H1 (cell line): ENCODE measurements at regions not wholly inside any gene's neighbourhood (a gene's known extent, or its start where the extent isn't known, plus 50 kb on each side); places are given as distances from the start of the nearest gene placed in this dataset.

Source experiments
- CTCF ChIA-PET: fragments of 300-600 bp; sonication (Branson Sonifier 250); formaldehyde crosslinking; loops from one replicate; lab custom pipeline; 2021; ENCODE audit not compliant: partially characterized antibody; lab: Charles Lee
- POLR2A ChIA-PET: fragments of 300-600 bp; sonication (Branson Sonifier 250); formaldehyde crosslinking; loops from one replicate; lab custom pipeline; 2021; ENCODE audit warnings: inconsistent platforms; ENCODE audit not compliant: partially characterized antibody; lab: Charles Lee
- DNase-seq, 2 experiments: peaks; one replicate each; pipeline versions ENCODE4 v3.0.0 to v3.0.0-alpha.2; 2010 to 2022; ENCODE audit warnings: low spot score in 2 of 2, low read depth in 1 of 2, mixed read lengths in 1 of 2
- FAIRE-seq: peaks from 2 replicates; lab custom pipeline; 2011; peaks lifted over from hg19 to GRCh38; lab: Jason Lieb, UNC
- H2AFZ ChIP-seq: 2 replicates; pipeline ENCODE4 v1.8.1; 2012; ENCODE audit warnings: low read length, inconsistent platforms
- H2AK5ac ChIP-seq: 2 replicates; pipeline ENCODE4 v1.6.1; 2013; ENCODE audit warnings: low read depth, low read length
- H2BK120ac ChIP-seq: replicated peaks from 2 replicates; pipeline ENCODE3; 2013; ENCODE audit warnings: low read depth, low read length, inconsistent platforms
- H2BK12ac ChIP-seq: 2 replicates; pipeline ENCODE4 v1.6.1; 2013; ENCODE audit warnings: low read depth, low read length
- H2BK15ac ChIP-seq: 2 replicates; pipeline ENCODE4 v1.6.1; 2013; ENCODE audit warnings: low read length
- H2BK20ac ChIP-seq: 2 replicates; pipeline ENCODE4 v1.6.1; 2013; ENCODE audit warnings: low read length
- H2BK5ac ChIP-seq: 2 replicates; pipeline ENCODE4 v1.6.1; 2013; ENCODE audit warnings: low read depth, low read length
- H3K14ac ChIP-seq: 2 replicates; pipeline ENCODE4 v1.6.1; 2013; ENCODE audit warnings: inconsistent platforms; ENCODE audit not compliant: insufficient read length
- H3K18ac ChIP-seq: 2 replicates; pipeline ENCODE4 v1.6.1; 2013; ENCODE audit warnings: low read length; ENCODE audit errors: extremely low read depth
- H3K23ac ChIP-seq: 2 replicates; pipeline ENCODE4 v1.6.1; 2013; ENCODE audit warnings: inconsistent platforms; ENCODE audit not compliant: insufficient read length
- H3K23me2 ChIP-seq: 2 replicates; pipeline ENCODE4 v1.6.1; 2013; ENCODE audit warnings: low read depth, low read length
- H3K27ac ChIP-seq: 2 replicates; pipeline ENCODE4 v1.6.1; 2011; ENCODE audit warnings: low read depth, low read length, inconsistent platforms
- H3K27me3 ChIP-seq, 4 experiments: replicated peaks in 1 of 4; 1 replicate in 1 of 4; 2 replicates in 3 of 4; pipeline versions ENCODE4 v1.6.1 to v1.8.1; 2011 to 2013; ENCODE audit warnings: low read length in 3 of 4, mild to moderate bottlenecking in 3 of 4, inconsistent platforms in 2 of 4, mixed read lengths in 2 of 4, moderate library complexity in 1 of 4; ENCODE audit not compliant: control insufficient read depth in 3 of 4, insufficient read depth in 3 of 4; ENCODE audit errors: extremely low read depth in 1 of 4
- H3K36me3 ChIP-seq, 4 experiments: 2 replicates each; pipeline versions ENCODE4 v1.6.1 to v1.8.1; 2011 to 2013; ENCODE audit warnings: mild to moderate bottlenecking in 4 of 4, low read length in 3 of 4, moderate library complexity in 2 of 4, control low read depth in 1 of 4, inconsistent platforms in 1 of 4; ENCODE audit not compliant: insufficient read depth in 4 of 4, control insufficient read depth in 2 of 4
- H3K4ac ChIP-seq: replicated peaks from 2 replicates; pipeline ENCODE3; 2013; ENCODE audit warnings: low read length, low read depth, mixed read lengths, inconsistent platforms; ENCODE audit not compliant: insufficient read length
- H3K4me1 ChIP-seq, 4 experiments: replicated peaks in 1 of 4; 1 replicate in 1 of 4; 2 replicates in 3 of 4; pipeline versions ENCODE4 v1.6.1 to v1.8.1; 2011 to 2013; ENCODE audit warnings: low read length in 3 of 4, inconsistent platforms in 2 of 4, mixed read lengths in 1 of 4; ENCODE audit not compliant: insufficient read depth in 4 of 4, control insufficient read depth in 3 of 4
- H3K4me2 ChIP-seq, 2 experiments: 2 replicates each; pipeline versions ENCODE4 v1.6.1 to v1.8.1; 2011 to 2013; ENCODE audit warnings: low read depth in 2 of 2, low read length in 2 of 2, control low read depth in 1 of 2, inconsistent platforms in 1 of 2, mild to moderate bottlenecking in 1 of 2; ENCODE audit not compliant: insufficient read depth in 1 of 2
- H3K4me3 ChIP-seq, 4 experiments: fragments of 200-600, 300-600 bp in 1 of 4; sonication (generic), shearing (Covaris generic), sonication (Bioruptor Twin) in 1 of 4; 2 replicates each; pipeline versions ENCODE4 v1.5.1 to v1.8.1; 2011 to 2016; ENCODE audit warnings: low read length in 4 of 4, low read depth in 3 of 4, control low read depth in 2 of 4, inconsistent platforms in 2 of 4, mild to moderate bottlenecking in 2 of 4, mixed read lengths in 1 of 4, moderate library complexity in 1 of 4; ENCODE audit not compliant: insufficient read depth in 2 of 4; ENCODE audit errors: extremely low read depth in 1 of 4
- H3K56ac ChIP-seq: replicated peaks from 2 replicates; pipeline ENCODE3; 2013; ENCODE audit warnings: low read depth, mild to moderate bottlenecking, mixed read lengths, low read length, inconsistent platforms; ENCODE audit not compliant: insufficient read length
- H3K79me1 ChIP-seq: 2 replicates; pipeline ENCODE4 v1.6.1; 2013; ENCODE audit warnings: low read depth, low read length, control low read depth
- H3K79me2 ChIP-seq, 2 experiments: 2 replicates each; pipeline versions ENCODE4 v1.6.1 to v1.8.1; 2012 to 2013; ENCODE audit warnings: low read length in 2 of 2, mild to moderate bottlenecking in 2 of 2, inconsistent platforms in 1 of 2; ENCODE audit not compliant: insufficient read depth in 2 of 2, control insufficient read depth in 1 of 2
- H3K9ac ChIP-seq, 4 experiments: replicated peaks in 1 of 4; 1 replicate in 1 of 4; 2 replicates in 3 of 4; pipeline versions ENCODE4 v1.6.1 to v1.8.1; 2011 to 2013; ENCODE audit warnings: low read depth in 3 of 4, low read length in 3 of 4, control low read depth in 2 of 4, mild to moderate bottlenecking in 2 of 4, moderate library complexity in 2 of 4, inconsistent platforms in 1 of 4; ENCODE audit errors: extremely low read depth in 1 of 4
- H3K9me3 ChIP-seq, 2 experiments: 2 replicates each; pipeline versions ENCODE4 v1.6.1 to v1.8.1; 2012 to 2013; ENCODE audit warnings: mild to moderate bottlenecking in 2 of 2, moderate library complexity in 2 of 2, control low read depth in 1 of 2, inconsistent platforms in 1 of 2, low read depth in 1 of 2, low read length in 1 of 2, mixed read lengths in 1 of 2; ENCODE audit not compliant: insufficient read depth in 2 of 2
- H4K20me1 ChIP-seq, 2 experiments: replicated peaks in 1 of 2; 2 replicates each; pipeline versions ENCODE3 to v1.8.1; 2011 to 2013; ENCODE audit warnings: inconsistent platforms in 2 of 2, low read length in 2 of 2, mild to moderate bottlenecking in 1 of 2; ENCODE audit not compliant: insufficient read depth in 2 of 2, control insufficient read depth in 1 of 2
- H4K5ac ChIP-seq: 2 replicates; pipeline ENCODE4 v1.6.1; 2013; ENCODE audit warnings: low read length, low read depth, mixed read lengths, inconsistent platforms; ENCODE audit not compliant: insufficient read length
- H4K8ac ChIP-seq: 2 replicates; pipeline ENCODE4 v1.8.0; 2013; ENCODE audit warnings: mild to moderate bottlenecking, moderate library complexity, low read length, inconsistent platforms; ENCODE audit not compliant: insufficient read depth; ENCODE audit errors: extremely low read depth
- H4K91ac ChIP-seq: replicated peaks from 2 replicates; pipeline ENCODE3; 2013; ENCODE audit warnings: low read length, mixed read lengths, inconsistent platforms; ENCODE audit not compliant: insufficient read length
- BACH1 ChIP-seq: IDR thresholded peaks from 2 replicates; pipeline ENCODE4 v1.6.1; 2012; ENCODE audit warnings: low read length, improper control_type of control experiment
- CREB1 ChIP-seq: IDR thresholded peaks from 2 replicates; pipeline ENCODE4 v1.6.1; 2012; ENCODE audit warnings: inconsistent platforms
- JUND ChIP-seq: IDR thresholded peaks from 2 replicates; pipeline ENCODE4 v1.6.1; 2011; ENCODE audit warnings: mild to moderate bottlenecking, improper control_type of control experiment, low read length
- POLR2AphosphoS5 ChIP-seq: IDR thresholded peaks from 2 replicates; pipeline ENCODE4 v1.6.1; 2011; ENCODE audit warnings: low read depth, low read length
- SP1 ChIP-seq: IDR thresholded peaks from 2 replicates; pipeline ENCODE4 v1.6.1; 2011; ENCODE audit warnings: low read depth, low read length
- SUZ12 ChIP-seq: fragments of 200-600 bp; sonication (generic); IDR thresholded peaks from 2 replicates; pipeline ENCODE4 v1.6.1; 2012; ENCODE audit warnings: mild to moderate bottlenecking, inconsistent platforms, low read length, moderate library complexity, mixed read lengths
- TAF1 ChIP-seq: IDR thresholded peaks from 2 replicates; pipeline ENCODE4 v1.6.1; 2011; ENCODE audit warnings: mild to moderate bottlenecking, low read depth, low read length
- TAF7 ChIP-seq: optimal IDR thresholded peaks from 2 replicates; pipeline ENCODE3; 2011; ENCODE audit warnings: low read depth, mild to moderate bottlenecking, inconsistent platforms, low read length, moderate library complexity, borderline replicate concordance
- TBP ChIP-seq: IDR thresholded peaks from 2 replicates; pipeline ENCODE4 v1.6.1; 2011; ENCODE audit warnings: low read depth, low read length, improper control_type of control experiment
- WGBS, 2 experiments: shearing (Covaris generic) in 1 of 2; methylation state at CpG; one replicate each; pipeline versions ENCODE4 v1.1.6 to v1.1.7; 2013 to 2015; ENCODE audit warnings: low lambda C conversion rate in 2 of 2, mixed read lengths in 2 of 2, inconsistent platforms in 1 of 2, low coverage in 1 of 2, missing lambda C conversion rate in 1 of 2; ENCODE audit not compliant: insufficient replicate concordance in 2 of 2, insufficient coverage in 1 of 2, insufficient read length in 1 of 2; ENCODE audit errors: extremely low coverage in 1 of 2, missing lambda C conversion rate in 1 of 2; 5-methylcytosine and 5-hydroxymethylcytosine counted together

- DNase-seq = no peak
- Histone ChIP-seq H3K4me2 (no peak overlapping the region), H3K27me3 (no peaks in the 10 kb centered on the region), H3K79me1 (no peaks in the 10 kb centered on the region), H2BK20ac (no peak overlapping the region), H3K18ac (no peak overlapping the region), H3K14ac (no peak overlapping the region), H3K56ac (no peak overlapping the region), H2AK5ac (no peak overlapping the region), H4K5ac (no peak overlapping the region), H3K79me2 (no peaks in the 10 kb centered on the region), H2BK120ac (no peak overlapping the region), H4K20me1 (no peaks in the 10 kb centered on the region), H3K23me2 (no peaks in the 10 kb centered on the region), H2BK5ac (no peak overlapping the region), H2AFZ (no peak overlapping the region; the same call in 1 of the 2 replicates), H3K9me3 (no peaks in the 10 kb centered on the region), H3K23ac (no peak overlapping the region), H4K91ac (no peak overlapping the region), H3K9ac (no peak overlapping the region), H3K36me3 (no peaks in the 10 kb centered on the region), H2BK15ac (no peak overlapping the region), H3K27ac (no peak overlapping the region), H4K8ac (no peak overlapping the region), H2BK12ac (no peak overlapping the region), H3K4me3 (no peak overlapping the region), H3K4me1 (no peaks in the 10 kb centered on the region), H3K4ac (no peak overlapping the region)
- TF ChIP-seq SP1 (no peak), SUZ12 (no peak), TAF7 (no peak), BACH1 (no peak), JUND (no peak), TBP (no peak), POLR2AphosphoS5 (no peak), TAF1 (no peak), CREB1 (no peak)
- WGBS, 2 experiments = 85% methylated on average over 8 of the region's 8 CpGs; no CpG with 5 or more reads in 1 of the 2 experiments
- POLR2A ChIA-PET = no interaction called here
- FAIRE-seq = no peak
- CTCF ChIA-PET = no interaction called here
These were observed 104.8 kb upstream of the CD180 start for GRCh38 chr5:67301285-67301903.
